CD4-positive, alpha-beta memory T cell (primary cell): ENCODE measurements at regions not wholly inside any gene's neighbourhood (a gene's known extent, or its start where the extent isn't known, plus 50 kb on each side); places are given as distances from the start of the nearest gene placed in this dataset.

ENCODE experiments used
- CTCF ChIA-PET: fragments of 350-600 bp; sonication (Branson Sonifier 250); formaldehyde crosslinking; loops from one replicate; lab custom pipeline; 2021; ENCODE audit warnings: inconsistent platforms; ENCODE audit not compliant: partially characterized antibody; lab: Charles Lee
- POLR2A ChIA-PET: fragments of 350-600 bp; sonication (Branson Sonifier 250); formaldehyde crosslinking; loops from one replicate; lab custom pipeline; 2021; ENCODE audit not compliant: partially characterized antibody; lab: Charles Lee
- DNase-seq, 5 donors: peaks; one replicate each; pipeline versions ENCODE4 v3.0.0 to v3.0.0-alpha.2; 2020 to 2022; ENCODE audit warnings: mixed read lengths in 1 of 5
- H3K27ac ChIP-seq: one replicate; pipeline ENCODE4 v1.7.0; 2013; ENCODE audit warnings: low read depth, low read length
- H3K27me3 ChIP-seq: 2 replicates; pipeline ENCODE4 v1.7.0; 2013; ENCODE audit warnings: mild to moderate bottlenecking, low read length, moderate library complexity; ENCODE audit not compliant: insufficient read depth
- H3K36me3 ChIP-seq: 2 replicates; pipeline ENCODE4 v1.7.0; 2013; ENCODE audit warnings: mild to moderate bottlenecking, low read length, moderate library complexity; ENCODE audit not compliant: insufficient read depth
- H3K4me1 ChIP-seq: 2 replicates; pipeline ENCODE4 v1.7.0; 2013; ENCODE audit warnings: mild to moderate bottlenecking, low read length, moderate library complexity; ENCODE audit not compliant: insufficient read depth
- H3K4me3 ChIP-seq, 2 donors: one replicate each; pipeline ENCODE4 v1.7.0; 2013; ENCODE audit warnings: low read length in 2 of 2, mild to moderate bottlenecking in 1 of 2
- H3K9me3 ChIP-seq, 2 donors: one replicate each; pipeline ENCODE4 v1.7.0; 2013; ENCODE audit warnings: low read length in 2 of 2, control low read depth in 1 of 2; ENCODE audit not compliant: control insufficient read depth in 1 of 2
- H3K27ac Mint-ChIP-seq, 7 donors: one replicate each; pipeline ENCODE4 v1.8.0; 2020 to 2021; ENCODE audit warnings: mixed read lengths in 7 of 7, mild to moderate bottlenecking in 6 of 7, inconsistent platforms in 3 of 7, moderate library complexity in 3 of 7
- H3K27me3 Mint-ChIP-seq, 2 donors: one replicate each; pipeline ENCODE4 v1.8.0; 2020 to 2021; ENCODE audit warnings: mixed read lengths in 2 of 2
- H3K36me3 Mint-ChIP-seq, 2 donors: one replicate each; pipeline ENCODE4 v1.8.0; 2020 to 2021; ENCODE audit warnings: mixed read lengths in 2 of 2, inconsistent platforms in 1 of 2, mild to moderate bottlenecking in 1 of 2
- H3K4me1 Mint-ChIP-seq, 4 donors: one replicate each; pipeline ENCODE4 v1.8.0; 2020 to 2021; ENCODE audit warnings: mixed read lengths in 4 of 4, mild to moderate bottlenecking in 1 of 4
- H3K4me3 Mint-ChIP-seq, 8 donors: one replicate each; pipeline ENCODE4 v1.8.0; 2020 to 2021; ENCODE audit warnings: mixed read lengths in 8 of 8, mild to moderate bottlenecking in 7 of 8, moderate library complexity in 6 of 8, inconsistent platforms in 3 of 8
- H3K9me3 Mint-ChIP-seq, 8 donors: one replicate each; pipeline ENCODE4 v1.8.0; 2020 to 2021; ENCODE audit warnings: mixed read lengths in 8 of 8, mild to moderate bottlenecking in 5 of 8, inconsistent platforms in 3 of 8, moderate library complexity in 1 of 8
- intact Hi-C: fragments of 100-400 bp; cut with micrococcal nuclease; formaldehyde crosslinking; loops from one replicate; pipeline ENCODE4 v1.15.1; 2023

GRCh38 chr5:173833196-173833985 lies 54.8 kb upstream of the CPEB4 start:
- no peaks in the 10 kb centered on the region for H3K9me3 ChIP-seq
- Mint-ChIP-seq H3K27me3 (no peaks in the 10 kb centered on the region), H3K4me3 (no peak overlapping the region), H3K4me1 (no peaks in the 10 kb centered on the region), H3K27ac (no peak overlapping the region), H3K36me3 (no peaks in the 10 kb centered on the region), H3K9me3 (peaks cover 0 to 2% (median 0%) of the 10 kb centered on the region in 8 donors)
- ChIA-PET POLR2A (no interaction called here), CTCF (interaction anchor here (1.1 kb wide), 1 partner anchor 26 kb away, joined by 3 read pairs; no protein-coding TSS in a partner anchor)
- no peaks in the 10 kb centered on the region for H3K36me3 ChIP-seq
- no peaks in the 10 kb centered on the region for H3K27me3 ChIP-seq
- no peak overlapping the region for H3K27ac ChIP-seq
- intact Hi-C loops: no loop called here
- no peak for DNase-seq
- H3K4me3 ChIP-seq: no peak overlapping the region
- no peaks in the 10 kb centered on the region for H3K4me1 ChIP-seq

- H3K9me3 ChIP-seq: no peaks in the 10 kb centered on the region
- H3K36me3 ChIP-seq: no peaks in the 10 kb centered on the region
- DNase-seq: no peak
- peaks cover 0 to 2% (median 0%) of the 10 kb centered on the region in 8 donors for H3K9me3 Mint-ChIP-seq
- H3K36me3 Mint-ChIP-seq: no peaks in the 10 kb centered on the region
- ChIA-PET POLR2A (no interaction called here), CTCF (no interaction called here)
- no peaks in the 10 kb centered on the region for H3K27me3 Mint-ChIP-seq
- no peak overlapping the region for H3K27ac ChIP-seq
- H3K4me1 Mint-ChIP-seq: no peaks in the 10 kb centered on the region
- no peak overlapping the region for H3K27ac Mint-ChIP-seq
- intact Hi-C loops: no loop called here
- no peaks in the 10 kb centered on the region for H3K27me3 ChIP-seq
- H3K4me3 Mint-ChIP-seq: no peak overlapping the region
- H3K4me3 ChIP-seq: no peak overlapping the region
- no peaks in the 10 kb centered on the region for H3K4me1 ChIP-seq
Observed at GRCh38 chr5:173834071-173834771, 53.9 kb upstream of the CPEB4 start.

GRCh38 chr5:173835131-173835530 lies 53.0 kb upstream of the CPEB4 start:
- Mint-ChIP-seq H3K27ac (peak overlapping the region in 1 of 7 donors; percentile 40), H3K4me1 (no peaks in the 10 kb centered on the region), H3K4me3 (no peak overlapping the region), H3K36me3 (no peaks in the 10 kb centered on the region), H3K27me3 (no peaks in the 10 kb centered on the region), H3K9me3 (peaks cover 0 to 2% (median 0%) of the 10 kb centered on the region in 8 donors)
- Histone ChIP-seq H3K4me1 (no peaks in the 10 kb centered on the region), H3K36me3 (no peaks in the 10 kb centered on the region), H3K27ac (no peak overlapping the region), H3K4me3 (no peak overlapping the region), H3K27me3 (no peaks in the 10 kb centered on the region), H3K9me3 (no peaks in the 10 kb centered on the region)
- no peak for DNase-seq
- intact Hi-C loops: no loop called here
- ChIA-PET POLR2A (no interaction called here), CTCF (no interaction called here)

GRCh38 chr5:173835661-173836060 lies 52.5 kb upstream of the CPEB4 start:
- no peaks in the 10 kb centered on the region for H3K27me3 ChIP-seq
- Mint-ChIP-seq H3K27ac (no peak overlapping the region), H3K9me3 (peaks cover 0 to 2% (median 0%) of the 10 kb centered on the region in 8 donors), H3K4me3 (no peak overlapping the region), H3K27me3 (no peaks in the 10 kb centered on the region), H3K36me3 (no peaks in the 10 kb centered on the region), H3K4me1 (no peaks in the 10 kb centered on the region)
- no peak overlapping the region for H3K4me3 ChIP-seq
- H3K9me3 ChIP-seq: no peaks in the 10 kb centered on the region
- POLR2A ChIA-PET: no interaction called here
- DNase-seq: no peak
- intact Hi-C loops: no loop called here
- H3K4me1 ChIP-seq: no peaks in the 10 kb centered on the region
- CTCF ChIA-PET: no interaction called here
- no peak overlapping the region for H3K27ac ChIP-seq
- H3K36me3 ChIP-seq: no peaks in the 10 kb centered on the region

- Histone ChIP-seq H3K4me3 (no peak overlapping the region), H3K27ac (no peak overlapping the region), H3K36me3 (no peaks in the 10 kb centered on the region), H3K4me1 (no peaks in the 10 kb centered on the region), H3K27me3 (no peaks in the 10 kb centered on the region), H3K9me3 (no peaks in the 10 kb centered on the region)
- Mint-ChIP-seq H3K4me3 (no peak overlapping the region), H3K4me1 (no peaks in the 10 kb centered on the region), H3K36me3 (no peaks in the 10 kb centered on the region), H3K27ac (no peak overlapping the region), H3K9me3 (no peaks in the 10 kb centered on the region), H3K27me3 (no peaks in the 10 kb centered on the region)
- POLR2A ChIA-PET: no interaction called here
- intact Hi-C loops: no loop called here
- no peak for DNase-seq
- CTCF ChIA-PET: no interaction called here
Observed at GRCh38 chr5:173837654-173838053, 50.5 kb upstream of the CPEB4 start.
